ENCODE measurements at regions not wholly inside any gene's neighbourhood (a gene's known extent, or its start where the extent isn't known, plus 50 kb on each side); places are given as distances from the start of the nearest gene placed in this dataset.
A peak's percentile ranks its signal among the peaks of the same experiment; 100 is the strongest.
"Not testable (repeated sequence)": the region's sequence is repeated elsewhere in the genome, so short reads cannot be mapped to it uniquely, and the experiment has no call there.

- DNase-seq: no peak
These were observed 53.0 kb upstream of the TNKS2 start for GRCh38 chr10:91745090-91745831.

- no peak for DNase-seq
These were observed 54.8 kb upstream of the TNKS2 start for GRCh38 chr10:91743465-91743864.

- no peak for DNase-seq
These were observed 56.0 kb upstream of the TNKS2 start for GRCh38 chr10:91742229-91742628.

GRCh38 chr10:91741356-91741755 lies 56.9 kb upstream of the TNKS2 start:
- no peak for DNase-seq

- no peak for DNase-seq
These were observed 57.8 kb upstream of the TNKS2 start for GRCh38 chr10:91740353-91740924.

GRCh38 chr10:91732265-91732664 lies 66.0 kb upstream of the TNKS2 start:
- DNase-seq: not testable (repeated sequence)

- not testable (repeated sequence) for DNase-seq
These were observed 68.9 kb upstream of the TNKS2 start for GRCh38 chr10:91729339-91729738.

- DNase-seq: no peak
These were observed 71.9 kb upstream of the TNKS2 start for GRCh38 chr10:91726355-91726754.

GRCh38 chr10:91724933-91725332 lies 73.3 kb upstream of the TNKS2 start:
- no peak for DNase-seq

- DNase-seq: no peak
These were observed 80.7 kb upstream of the PPP1R3C start for GRCh38 chr10:91713461-91714072.

GRCh38 chr10:91711885-91712680 lies 79.2 kb upstream of the PPP1R3C start:
- no peak for DNase-seq

- no peak for DNase-seq
These were observed 76.5 kb upstream of the PPP1R3C start for GRCh38 chr10:91709394-91709798.

- no peak for DNase-seq
These were observed 75.4 kb upstream of the PPP1R3C start for GRCh38 chr10:91708174-91708861.

- DNase-seq: no peak
These were observed 74.4 kb upstream of the PPP1R3C start for GRCh38 chr10:91707236-91707635.

- DNase-seq: no peak
These were observed 73.2 kb upstream of the PPP1R3C start for GRCh38 chr10:91705948-91706670.

- no peak for DNase-seq
These were observed 69.7 kb upstream of the PPP1R3C start for GRCh38 chr10:91702620-91703019.

- no peak for DNase-seq
These were observed 68.0 kb upstream of the PPP1R3C start for GRCh38 chr10:91700788-91701444.

GRCh38 chr10:91700273-91700672 lies 67.4 kb upstream of the PPP1R3C start:
- no peak for DNase-seq

GRCh38 chr10:91698258-91698657 lies 65.4 kb upstream of the PPP1R3C start:
- DNase-seq: no peak

GRCh38 chr10:91694170-91694794 lies 61.4 kb upstream of the PPP1R3C start:
- peak; percentile 25 for DNase-seq

- no peak for DNase-seq
These were observed 59.1 kb upstream of the PPP1R3C start for GRCh38 chr10:91691981-91692380.

All from CD4-positive, alpha-beta T cell treated with Interleukin-17A for 1 hour (primary cell).